GM12878 (cell line): ENCODE measurements at regions not wholly inside any gene's neighbourhood (a gene's known extent, or its start where the extent isn't known, plus 50 kb on each side); places are given as distances from the start of the nearest gene placed in this dataset.

ENCODE experiments used
- ATAC-seq: fragments of 200-7000 bp; cut with Tn5 transposase; 3 replicates; pipeline ENCODE4 v1.9.1; 2020; ENCODE audit warnings: mild to moderate bottlenecking, moderate library complexity
- BruUV-seq: library from RNA; stranded (reverse); fragments of 400-500 nt; replicated peaks from 2 replicates; lab custom pipeline; 2021; lab: Mats Ljungman, UMichigan
- CTCF ChIA-PET: fragments of 300-600 bp; sonication (Branson Sonifier 250); formaldehyde crosslinking; extraction: SDS; loops from one replicate; lab custom pipeline; 2021; ENCODE audit warnings: inconsistent platforms; lab: Yijun Ruan, JAX
- POLR2A ChIA-PET: fragments of 350-600 bp; formaldehyde crosslinking; extraction: SDS; loops from one replicate; lab custom pipeline; 2021; ENCODE audit warnings: inconsistent platforms; lab: Charles Lee
- RAD21 ChIA-PET: fragments of 300-600 bp; sonication (Branson Sonifier 250); formaldehyde crosslinking; loops from one replicate; lab custom pipeline; 2023; ENCODE audit warnings: antibody characterized with exemption; ENCODE audit not compliant: unreplicated experiment; lab: Charles Lee
- SMC1A ChIA-PET: fragments of 300-600 bp; sonication (Branson Sonifier 250); formaldehyde crosslinking; loops from one replicate; lab custom pipeline; 2023; ENCODE audit not compliant: unreplicated experiment, uncharacterized antibody; lab: Charles Lee
- DNase-seq: peaks from one replicate; pipeline ENCODE4 v3.0.0-alpha.2; 2011; ENCODE audit warnings: low read depth, low spot score
- FAIRE-seq: peaks from 3 replicates; lab custom pipeline; 2011; peaks lifted over from hg19 to GRCh38; lab: Jason Lieb, UNC
- H2AFZ ChIP-seq: 2 replicates; pipeline ENCODE4 v1.6.0; 2011; ENCODE audit warnings: low read depth, low read length, control low read depth; ENCODE audit not compliant: control insufficient read depth
- H3K27ac ChIP-seq: 2 replicates; pipeline ENCODE4 v1.5.1; 2011; ENCODE audit warnings: control low read depth; ENCODE audit not compliant: control insufficient read depth, insufficient read depth
- H3K27me3 ChIP-seq, 2 experiments: replicated peaks in 1 of 2; 2 replicates each; pipeline versions ENCODE4 v1.6.0 to v1.6.1; 2011; ENCODE audit warnings: low read length in 1 of 2; ENCODE audit not compliant: control insufficient read depth in 2 of 2, insufficient read depth in 2 of 2
- H3K36me3 ChIP-seq, 2 experiments: 2 replicates each; pipeline ENCODE4 v1.5.1; 2011; ENCODE audit warnings: low read length in 1 of 2; ENCODE audit not compliant: control insufficient read depth in 2 of 2, insufficient read depth in 2 of 2
- H3K4me1 ChIP-seq: 2 replicates; pipeline ENCODE4 v1.6.1; 2011; ENCODE audit warnings: mild to moderate bottlenecking, low read length, moderate library complexity, mixed read lengths; ENCODE audit not compliant: control insufficient read depth, insufficient read depth
- H3K4me2 ChIP-seq: 2 replicates; pipeline ENCODE4 v1.6.0; 2011; ENCODE audit warnings: control low read depth; ENCODE audit not compliant: control insufficient read depth, insufficient read depth
- H3K4me3 ChIP-seq: fragments of 200-600 bp; sonication (generic); 2 replicates; pipeline ENCODE4 v1.5.1; 2016
- H3K79me2 ChIP-seq: 2 replicates; pipeline ENCODE4 v1.6.0; 2011; ENCODE audit warnings: low read length; ENCODE audit not compliant: control insufficient read depth, insufficient read depth
- H3K9ac ChIP-seq: 2 replicates; pipeline ENCODE4 v1.8.0; 2011; ENCODE audit warnings: low read length, control low read depth, mixed read lengths; ENCODE audit not compliant: control insufficient read depth, insufficient read depth
- H3K9me3 ChIP-seq: replicated peaks from 3 replicates; pipeline ENCODE4 v1.5.1; 2011; ENCODE audit warnings: mild to moderate bottlenecking, low read length; ENCODE audit not compliant: control insufficient read depth, insufficient read depth
- H4K20me1 ChIP-seq: 2 replicates; pipeline ENCODE4 v1.6.0; 2011; ENCODE audit not compliant: control insufficient read depth, insufficient read depth
- MTA2 ChIP-seq: fragments of 450-650 bp; IDR thresholded peaks from 2 replicates; pipeline ENCODE4 v1.6.1; 2016; ENCODE audit warnings: low read depth, mild to moderate bottlenecking, moderate library complexity
- NBN ChIP-seq: fragments of 450-650 bp; IDR thresholded peaks from 2 replicates; pipeline ENCODE4 v1.6.1; 2016
- NFYB ChIP-seq: IDR thresholded peaks from 2 replicates; pipeline ENCODE4 v1.6.1; 2011; ENCODE audit warnings: low read depth, mild to moderate bottlenecking, low read length, improper control_type of control experiment, moderate library complexity; ENCODE audit not compliant: insufficient read depth
- STAT1 ChIP-seq: fragments of 450-650 bp; conservative IDR thresholded peaks from 2 replicates; pipeline ENCODE4 v1.6.1; 2014; ENCODE audit warnings: antibody characterized with exemption, mild to moderate bottlenecking
- ZNF592 ChIP-seq: fragments of 450-650 bp; IDR thresholded peaks from 2 replicates; pipeline ENCODE4 v1.6.1; 2017; ENCODE audit warnings: mild to moderate bottlenecking, moderate library complexity
- WGBS: methylation state at CpG from one replicate; pipeline ENCODE4 v1.1.6; 2016; ENCODE audit warnings: low lambda C conversion rate; ENCODE audit not compliant: insufficient replicate concordance, insufficient coverage; ENCODE audit errors: missing lambda C conversion rate; 5-methylcytosine and 5-hydroxymethylcytosine counted together
- in situ Hi-C: fragments of 300-500 bp; cut with MboI; formaldehyde crosslinking; loops from 9 replicates; pipeline ENCODE4 v1.14.3; 2018; ENCODE audit warnings: mixed read lengths
- intact Hi-C: fragments of 100-400 bp; cut with micrococcal nuclease; formaldehyde crosslinking; loops from one replicate; pipeline ENCODE4 v1.14.2; 2022; ENCODE audit not compliant: unreplicated experiment

GRCh38 chr1:81584398-81584797 lies 216.3 kb upstream of the ADGRL2 start:
- FAIRE-seq (peak; percentile 7), DNase-seq (no peak), ATAC-seq (no peak)
- Histone ChIP-seq H3K27me3 (no peaks in the 10 kb centered on the region; a peak in 1 of 4 replicates), H2AFZ (no peak overlapping the region), H4K20me1 (no peaks in the 10 kb centered on the region), H3K36me3 (no peaks in the 10 kb centered on the region), H3K4me2 (no peak overlapping the region), H3K79me2 (no peaks in the 10 kb centered on the region), H3K9ac (no peak overlapping the region), H3K4me3 (no peak overlapping the region), H3K9me3 (no peaks in the 10 kb centered on the region; the same call in 2 of the 3 replicates), H3K4me1 (no peaks in the 10 kb centered on the region), H3K27ac (no peak overlapping the region)
- ChIA-PET POLR2A (interaction anchor here (1.2 to 3.1 kb wide), 3 partner anchors 13 to 34 kb away, joined by 4 to 11 read pairs (median 4); no protein-coding TSS in a partner anchor), CTCF (interaction anchor here (1.0 to 9.2 kb wide), 6 partner anchors 9 to 175 kb away, joined by 3 to 63 read pairs (median 3); no protein-coding TSS in a partner anchor), RAD21 (interaction anchor here (0.9 to 3.1 kb wide), 8 partner anchors 9 to 70 kb away, joined by 3 to 19 read pairs (median 6); no protein-coding TSS in a partner anchor), SMC1A (interaction anchor here (0.8 to 18.8 kb wide), 10 partner anchors 8 to 176 kb away, joined by 3 to 210 read pairs (median 8); no protein-coding TSS in a partner anchor)
- TF ChIP-seq NFYB (no peak), STAT1 (no peak), NBN (no peak)
- in situ Hi-C loops, result no loop called here
- BruUV-seq, result no TSS peak
- intact Hi-C loops, result no loop called here
- WGBS, result 67% methylated on average over 6 of the region's 6 CpGs

GRCh38 chr1:81583878-81584277 lies 216.9 kb upstream of the ADGRL2 start:
- 1% methylated on average over 4 of the region's 4 CpGs for WGBS
- ChIA-PET CTCF (interaction anchor here (0.6 to 9.2 kb wide), 7 partner anchors 9 to 804 kb away, joined by 3 to 63 read pairs (median 3); no protein-coding TSS in a partner anchor), SMC1A (interaction anchor here (0.7 to 18.8 kb wide), 10 partner anchors 8 to 177 kb away, joined by 3 to 210 read pairs (median 7); no protein-coding TSS in a partner anchor), POLR2A (interaction anchor here (1.2 to 3.1 kb wide), 3 partner anchors 14 to 34 kb away, joined by 4 to 11 read pairs (median 4); no protein-coding TSS in a partner anchor), RAD21 (interaction anchor here (0.9 to 3.3 kb wide), 8 partner anchors 9 to 34 kb away, joined by 3 to 25 read pairs (median 8); no protein-coding TSS in a partner anchor)
- H2AFZ ChIP-seq, result no peak overlapping the region
- no peak overlapping the region for H3K9ac ChIP-seq
- no peaks in the 10 kb centered on the region for H3K36me3 ChIP-seq
- no peaks in the 10 kb centered on the region; the same call in 2 of the 3 replicates for H3K9me3 ChIP-seq
- BruUV-seq, result no TSS peak
- no peaks in the 10 kb centered on the region for H3K4me1 ChIP-seq
- H3K27me3 ChIP-seq, result peaks cover 0 to 3% of the 10 kb centered on the region in 2 experiments; a peak in 2 of 4 replicates
- no peaks in the 10 kb centered on the region for H3K79me2 ChIP-seq
- H3K27ac ChIP-seq, result no peak overlapping the region
- DNase-seq (no peak), ATAC-seq (no peak), FAIRE-seq (no peak)
- in situ Hi-C loops (no loop called here), intact Hi-C loops (no loop called here)
- H4K20me1 ChIP-seq, result no peaks in the 10 kb centered on the region
- H3K4me2 ChIP-seq, result no peak overlapping the region
- no peak overlapping the region for H3K4me3 ChIP-seq
- TF ChIP-seq ZNF592, result no peak
- peak; percentile 30; the same call in 1 of the 2 replicates for TF ChIP-seq MTA2
